ENCODE measurements at regions not wholly inside any gene's neighbourhood (a gene's known extent, or its start where the extent isn't known, plus 50 kb on each side); places are given as distances from the start of the nearest gene placed in this dataset.

- POLR2A ChIA-PET: no interaction called here
Observed at GRCh38 chr10:63724922-63725321, 203.7 kb downstream of the REEP3 start.

GRCh38 chr10:63726867-63727266 is 205.7 kb downstream of the REEP3 start:
- Histone ChIP-seq H3K36me3 (ENCODE audit: control insufficient read depth in 2 of 2, insufficient read depth in 1 of 2, low read length in 2 of 2) (no peaks in the 10 kb centered on the region), H3K27ac (ENCODE audit: extremely low read depth, low read depth, low read length) (no peak overlapping the region), H3K4me1 (ENCODE audit: control insufficient read depth, insufficient read depth, low read length) (no peaks in the 10 kb centered on the region), H3K4me3 (ENCODE audit: low read depth, low read length) (no peak overlapping the region), H3K9me3 (ENCODE audit: control insufficient read depth, insufficient read depth, low read depth, low read length) (no peaks in the 10 kb centered on the region)
- CTCF ChIA-PET: no interaction called here
- no peak for TF ChIP-seq ZNF677 (tag by site-specific recombination; IDR thresholded peaks at IDR 0.05)
- peak; percentile 74 for TF ChIP-seq ATF2 (tag by site-specific recombination; IDR thresholded peaks at IDR 0.05; ENCODE audit: low read depth)
- TF ChIP-seq ZNF324 (tag by site-specific recombination; IDR thresholded peaks at IDR 0.05): no peak
- TF ChIP-seq ZNF169 (tag by site-specific recombination; IDR thresholded peaks at IDR 0.05): no peak
- POLR2A ChIA-PET: no interaction called here

More at GRCh38 chr10:63724922-63725321, 203.7 kb downstream of the REEP3 start:
- H3K36me3 ChIP-seq (ENCODE audit: control insufficient read depth in 2 of 2, insufficient read depth in 1 of 2, low read length in 2 of 2): no peaks in the 10 kb centered on the region
- H3K4me1 ChIP-seq (ENCODE audit: control insufficient read depth, insufficient read depth, low read length): no peaks in the 10 kb centered on the region
- no peak overlapping the region for H3K27ac ChIP-seq (ENCODE audit: extremely low read depth, low read depth, low read length)
- no peak for TF ChIP-seq TRIM28 (IDR thresholded peaks at IDR 0.05; ENCODE audit: borderline replicate concordance, low read length)
- TF ChIP-seq SCRT1 (tag by site-specific recombination; IDR thresholded peaks at IDR 0.05; ENCODE audit: borderline replicate concordance): 0 out of 2 replicates have a peak, but pooled peaks have one; percentile 16
- no peak overlapping the region for H3K4me3 ChIP-seq (ENCODE audit: low read depth, low read length)
- no peaks in the 10 kb centered on the region for H3K9me3 ChIP-seq (ENCODE audit: control insufficient read depth, insufficient read depth, low read depth, low read length)
- CTCF ChIA-PET: interaction anchor here (0.6 to 0.7 kb wide), 2 partner anchors 96 to 101 kb away, joined by 3 read pairs; no protein-coding TSS in a partner anchor

- H3K9me3 ChIP-seq (ENCODE audit: control insufficient read depth, insufficient read depth, low read depth, low read length): no peaks in the 10 kb centered on the region
- no peaks in the 10 kb centered on the region for H3K4me1 ChIP-seq (ENCODE audit: control insufficient read depth, insufficient read depth, low read length)
- H3K27ac ChIP-seq (ENCODE audit: extremely low read depth, low read depth, low read length): no peak overlapping the region
- no peaks in the 10 kb centered on the region for H3K36me3 ChIP-seq (ENCODE audit: control insufficient read depth in 2 of 2, insufficient read depth in 1 of 2, low read length in 2 of 2)
- POLR2A ChIA-PET: no interaction called here
- no peak overlapping the region for H3K4me3 ChIP-seq (ENCODE audit: low read depth, low read length)
- CTCF ChIA-PET: interaction anchor here (0.7 kb wide), 1 partner anchor 16 kb away, joined by 4 read pairs; no protein-coding TSS in a partner anchor
- TF ChIP-seq ZNF654 (tag by site-specific recombination; IDR thresholded peaks at IDR 0.05; ENCODE audit: low read depth): no peak
- no peak for TF ChIP-seq SP7 (tag by site-specific recombination; IDR thresholded peaks at IDR 0.05)
- TF ChIP-seq ZNF148 (tag by site-specific recombination; IDR thresholded peaks at IDR 0.05; ENCODE audit: borderline replicate concordance): no peak
- no peak for TF ChIP-seq ZNF280C (tag by site-specific recombination; IDR thresholded peaks at IDR 0.05)
- TF ChIP-seq PRDM1 (tag by site-specific recombination; IDR thresholded peaks at IDR 0.05): no peak
- TF ChIP-seq ZNF701 (tag by site-specific recombination; IDR thresholded peaks at IDR 0.05): no peak
- TF ChIP-seq EGR2 (tag by site-specific recombination; IDR thresholded peaks at IDR 0.05; ENCODE audit: low read depth): no peak
- TF ChIP-seq ZNF18 (tag by site-specific recombination; IDR thresholded peaks at IDR 0.05): no peak
- TF ChIP-seq ZNF692 (tag by site-specific recombination; IDR thresholded peaks at IDR 0.05): no peak
- TF ChIP-seq ZNF707 (tag by site-specific recombination; IDR thresholded peaks at IDR 0.05): no peak
- TF ChIP-seq ZSCAN5A (tag by site-specific recombination; IDR thresholded peaks at IDR 0.05): no peak
- TF ChIP-seq ZNF354C (tag by site-specific recombination; IDR thresholded peaks at IDR 0.05; ENCODE audit: borderline replicate concordance, low read depth): no peak
- TF ChIP-seq AEBP2 (tag by site-specific recombination; IDR thresholded peaks at IDR 0.05; ENCODE audit: borderline replicate concordance): no peak
Observed at GRCh38 chr10:63727636-63728035, 206.4 kb downstream of the REEP3 start.
